H1 (cell line): ENCODE measurements at regions not wholly inside any gene's neighbourhood (a gene's known extent, or its start where the extent isn't known, plus 50 kb on each side); places are given as distances from the start of the nearest gene placed in this dataset.

ENCODE experiments used
- BACH1 ChIP-seq: IDR thresholded peaks from 2 replicates; pipeline ENCODE4 v1.6.1; 2012; ENCODE audit warnings: low read length, improper control_type of control experiment
- BRCA1 ChIP-seq: IDR thresholded peaks from 2 replicates; pipeline ENCODE4 v1.6.1; 2012; ENCODE audit warnings: low read depth, low read length, improper control_type of control experiment
- EZH2 ChIP-seq: fragments of 200-600 bp; sonication (generic); IDR thresholded peaks from 2 replicates; pipeline ENCODE4 v1.7.1; 2012; ENCODE audit warnings: low read depth, mild to moderate bottlenecking, moderate library complexity, low read length, inconsistent platforms; ENCODE audit not compliant: severe bottlenecking
- HDAC6 ChIP-seq: IDR thresholded peaks from one replicate; pipeline ENCODE4 v1.7.1; 2012; ENCODE audit warnings: low read depth, mild to moderate bottlenecking, inconsistent platforms, low read length, moderate library complexity
- RBBP5 ChIP-seq: IDR thresholded peaks from 2 replicates; pipeline ENCODE4 v1.7.1; 2012; ENCODE audit warnings: low read depth, mild to moderate bottlenecking, inconsistent platforms, low read length, moderate library complexity, borderline replicate concordance
- TBP ChIP-seq: IDR thresholded peaks from 2 replicates; pipeline ENCODE4 v1.6.1; 2011; ENCODE audit warnings: low read depth, low read length, improper control_type of control experiment

DNA sequence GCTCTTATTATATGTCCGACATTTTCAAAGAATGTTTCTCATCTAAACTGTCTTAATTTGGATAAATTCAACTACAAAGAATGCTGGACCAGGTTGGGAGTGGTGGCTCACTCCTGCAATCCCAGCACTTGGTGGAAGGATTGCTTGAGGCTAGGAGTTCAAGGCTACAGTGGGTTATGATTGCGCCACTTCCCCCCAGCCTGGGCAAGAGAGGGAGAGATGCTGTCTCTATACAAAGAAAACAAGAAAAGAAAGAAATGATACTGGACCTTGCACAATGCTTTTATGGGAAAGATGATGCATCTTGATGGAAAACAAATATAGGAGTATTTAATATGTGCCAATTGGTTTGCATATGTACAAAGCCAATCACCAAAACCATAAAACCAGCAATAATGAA is 296.7 kb downstream of the LPIN1 start (continued):
- TF ChIP-seq HDAC6 (no peak), RBBP5 (no peak), BACH1 (no peak), TBP (no peak), BRCA1 (no peak), EZH2 (no peak)
